HCT116 (cell line): ENCODE measurements at regions not wholly inside any gene's neighbourhood (a gene's known extent, or its start where the extent isn't known, plus 50 kb on each side); places are given as distances from the start of the nearest gene placed in this dataset.

Experiments
- ATAC-seq: fragments of 200-7000 bp; cut with Tn5 transposase; 2 replicates; pipeline ENCODE4 v1.9.1; 2020; ENCODE audit warnings: mild to moderate bottlenecking, moderate library complexity
- BruUV-seq: library from RNA; stranded (reverse); fragments of 400-500 nt; replicated peaks from 2 replicates; lab custom pipeline; 2021; lab: Mats Ljungman, UMichigan
- CTCF ChIA-PET: fragments of 300-600 bp; sonication (Branson Sonifier 250); formaldehyde crosslinking; loops from one replicate; lab custom pipeline; 2021; ENCODE audit warnings: antibody characterized with exemption; lab: Charles Lee
- POLR2A ChIA-PET: fragments of 300-600, 350-600 bp; sonication (Branson Sonifier 250); formaldehyde crosslinking; loops from one replicate; lab custom pipeline; 2021; ENCODE audit warnings: antibody characterized with exemption; lab: Charles Lee
- RAD21 ChIA-PET, 2 experiments: fragments of 300-600 bp; sonication (Branson Sonifier 250); formaldehyde crosslinking; loops; one replicate each; lab custom pipeline; 2023; ENCODE audit warnings: low total read pairs in 2 of 2; ENCODE audit not compliant: uncharacterized antibody in 2 of 2, unreplicated experiment in 2 of 2, low non-redundant PET in 1 of 2; lab: Charles Lee
- DNase-seq: peaks from one replicate; pipeline ENCODE4 v3.0.0-alpha.2; 2010; ENCODE audit warnings: low read depth, low spot score
- H2AFZ ChIP-seq: fragments of 200-600 bp; shearing (Covaris generic), sonication (generic); 2 replicates; pipeline ENCODE4 v1.6.1; 2017; ENCODE audit warnings: low read depth, mixed run types, mixed read lengths, antibody characterized with exemption, low read length; ENCODE audit not compliant: poor library complexity, severe bottlenecking
- H3K27ac ChIP-seq: 2 replicates; pipeline ENCODE4 v1.5.1; 2012; ENCODE audit warnings: low read depth, low read length
- H3K27me3 ChIP-seq: fragments of 200-600 bp; sonication (generic); 2 replicates; pipeline ENCODE4 v1.6.1; 2016; ENCODE audit warnings: mixed run types, low read length, mixed read lengths; ENCODE audit not compliant: insufficient read depth
- H3K36me3 ChIP-seq, 2 experiments: fragments of 200-500 bp in 1 of 2; fragments of 200-600 bp in 1 of 2; sonication (Bioruptor generic) in 1 of 2; sonication (generic) in 1 of 2; 2 replicates each; pipeline versions ENCODE4 v1.5.1 to v1.6.1; 2014 to 2016; ENCODE audit warnings: low read length in 2 of 2, inconsistent platforms in 1 of 2, mixed read lengths in 1 of 2, mixed run types in 1 of 2; ENCODE audit not compliant: insufficient read depth in 2 of 2, control insufficient read depth in 1 of 2
- H3K4me1 ChIP-seq, 2 experiments: fragments of 200-600 bp in 1 of 2; sonication (generic) in 1 of 2; 2 replicates each; pipeline versions ENCODE4 v1.5.1 to v1.6.1; 2012 to 2017; ENCODE audit warnings: low read length in 2 of 2, inconsistent platforms in 1 of 2, mild to moderate bottlenecking in 1 of 2, mixed read lengths in 1 of 2, mixed run types in 1 of 2, moderate library complexity in 1 of 2; ENCODE audit not compliant: insufficient read depth in 2 of 2, control insufficient read depth in 1 of 2
- H3K4me2 ChIP-seq: fragments of 200-600 bp; sonication (generic); 2 replicates; pipeline ENCODE4 v1.6.1; 2017; ENCODE audit warnings: mixed run types, low read length, mixed read lengths
- H3K4me3 ChIP-seq, 2 experiments: fragments of 200-600 bp in 1 of 2; sonication (generic) in 1 of 2; replicated peaks in 1 of 2; 2 replicates each; pipeline ENCODE4 v1.5.1; 2011 to 2016; ENCODE audit warnings: low read length in 2 of 2, control low read depth in 1 of 2, low read depth in 1 of 2, mild to moderate bottlenecking in 1 of 2, mixed read lengths in 1 of 2, mixed run types in 1 of 2
- H3K79me2 ChIP-seq: fragments of 200-600 bp; sonication (generic); 2 replicates; pipeline ENCODE4 v1.6.1; 2017; ENCODE audit warnings: mild to moderate bottlenecking, mixed run types, low read length, moderate library complexity, mixed read lengths; ENCODE audit not compliant: insufficient read depth
- H3K9ac ChIP-seq: fragments of 200-600 bp; sonication (generic); 2 replicates; pipeline ENCODE4 v1.6.1; 2016; ENCODE audit warnings: low read length, mixed read lengths
- H3K9me2 ChIP-seq: fragments of 200-600 bp; sonication (generic), shearing (Covaris generic); 2 replicates; pipeline ENCODE4 v1.6.1; 2017; ENCODE audit warnings: mixed run types, mild to moderate bottlenecking, moderate library complexity; ENCODE audit not compliant: insufficient read depth
- H3K9me3 ChIP-seq, 2 experiments: fragments of 200-500 bp in 1 of 2; fragments of 200-600 bp in 1 of 2; sonication (Bioruptor generic) in 1 of 2; sonication (generic) in 1 of 2; 2 replicates each; pipeline ENCODE4 v1.6.1; 2014 to 2017; ENCODE audit warnings: low read length in 2 of 2, mixed read lengths in 2 of 2, inconsistent platforms in 1 of 2, low read depth in 1 of 2, mild to moderate bottlenecking in 1 of 2, mixed run types in 1 of 2, moderate library complexity in 1 of 2; ENCODE audit not compliant: control insufficient read depth in 1 of 2, insufficient read depth in 1 of 2
- H4K20me1 ChIP-seq: fragments of 200-600 bp; sonication (generic), shearing (Covaris generic); 2 replicates; pipeline ENCODE4 v1.6.1; 2017; ENCODE audit warnings: mixed run types, mild to moderate bottlenecking, moderate library complexity; ENCODE audit not compliant: insufficient read depth
- CBX3 ChIP-seq: IDR thresholded peaks from 2 replicates; pipeline ENCODE4 v1.6.1; 2012; ENCODE audit warnings: low read depth
- CEBPB ChIP-seq: IDR thresholded peaks from 2 replicates; pipeline ENCODE4 v1.6.1; 2012; ENCODE audit warnings: low read depth
- EGR1 ChIP-seq: IDR thresholded peaks from 2 replicates; pipeline ENCODE4 v1.6.1; 2012; ENCODE audit warnings: low read depth
- ELF1 ChIP-seq: IDR thresholded peaks from 2 replicates; pipeline ENCODE4 v1.6.1; 2012; ENCODE audit warnings: low read depth, borderline replicate concordance
- JUND ChIP-seq: IDR thresholded peaks from 2 replicates; pipeline ENCODE4 v1.6.1; 2012
- POLR2AphosphoS5 ChIP-seq: IDR thresholded peaks from 2 replicates; pipeline ENCODE4 v1.6.1; 2011; ENCODE audit warnings: mild to moderate bottlenecking, low read depth, low read length, moderate library complexity
- RAD21 ChIP-seq: IDR thresholded peaks from 2 replicates; pipeline ENCODE4 v1.6.1; 2012; ENCODE audit warnings: low read depth, mild to moderate bottlenecking
- YY1 ChIP-seq: IDR thresholded peaks from 2 replicates; pipeline ENCODE4 v1.6.1; 2011; ENCODE audit warnings: low read length, low read depth, moderate library complexity, mild to moderate bottlenecking; ENCODE audit not compliant: insufficient replicate concordance; ENCODE audit errors: extremely low read depth
- ZFX ChIP-seq: fragments of 450-650 bp; IDR thresholded peaks from 2 replicates; pipeline ENCODE4 v1.6.1; 2017
- ZNF274 ChIP-seq: fragments of 200-500 bp; sonication (Bioruptor generic); IDR thresholded peaks from 2 replicates; pipeline ENCODE4 v1.6.1; 2014; ENCODE audit warnings: mild to moderate bottlenecking, low read depth, low read length, inconsistent platforms
- intact Hi-C: fragments of 100-400 bp; cut with micrococcal nuclease; formaldehyde crosslinking; loops from 2 replicates; pipeline ENCODE4 v1.10.0; 2022
- TF ChIP-seq, protein P1 (sequence below): IDR thresholded peaks from 2 replicates; pipeline ENCODE4 v1.6.1; 2011; ENCODE audit warnings: mild to moderate bottlenecking, low read length, moderate library complexity; ENCODE audit not compliant: insufficient replicate concordance; ENCODE audit errors: extremely low read depth
- TF ChIP-seq, protein P2 (sequence below): IDR thresholded peaks from 2 replicates; pipeline ENCODE4 v1.6.1; 2012
- TF ChIP-seq, protein P3 (sequence below): IDR thresholded peaks from 2 replicates; pipeline ENCODE4 v1.6.1; 2012; ENCODE audit warnings: low read depth

DNA sequence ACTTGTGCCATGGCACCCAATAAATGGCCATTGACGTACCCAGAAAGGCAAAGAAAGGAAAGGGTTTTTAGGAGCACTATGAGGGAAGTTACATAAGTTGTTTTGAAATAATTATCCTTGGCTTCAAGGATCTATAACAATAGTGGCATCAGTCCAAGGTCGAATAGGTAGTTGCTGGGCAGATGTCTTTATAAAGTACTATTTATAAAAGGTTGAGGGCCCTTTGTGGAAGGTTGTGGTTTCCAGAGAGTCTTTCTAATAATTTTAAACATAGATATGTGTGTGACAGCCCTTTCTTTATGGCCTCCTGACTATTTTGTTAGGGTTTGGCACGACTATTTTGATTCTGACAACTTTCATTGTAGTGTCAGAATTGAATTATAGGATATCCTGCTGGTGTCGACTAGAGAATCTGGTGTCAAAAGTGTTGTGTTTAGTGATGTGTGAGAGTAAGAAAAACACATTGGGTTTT lies 260.5 kb downstream of the PYDC2 start:
- Histone ChIP-seq H4K20me1 (no peaks in the 10 kb centered on the region), H3K4me3 (no peak overlapping the region), H3K9ac (no peak overlapping the region), H3K27me3 (no peaks in the 10 kb centered on the region), H3K4me1 (peaks cover 0 to 6% of the 10 kb centered on the region in 2 experiments; a peak in 1 of 4 replicates), H3K27ac (no peak overlapping the region), H3K9me2 (no peaks in the 10 kb centered on the region), H3K9me3 (no peaks in the 10 kb centered on the region), H3K4me2 (no peak overlapping the region), H2AFZ (no peak overlapping the region), H3K36me3 (no peaks in the 10 kb centered on the region), H3K79me2 (no peaks in the 10 kb centered on the region)
- BruUV-seq: no TSS peak
- no peak for ATAC-seq
- POLR2A ChIA-PET: no interaction called here
- intact Hi-C loops: no loop called here
- TF ChIP-seq, protein P1, sequence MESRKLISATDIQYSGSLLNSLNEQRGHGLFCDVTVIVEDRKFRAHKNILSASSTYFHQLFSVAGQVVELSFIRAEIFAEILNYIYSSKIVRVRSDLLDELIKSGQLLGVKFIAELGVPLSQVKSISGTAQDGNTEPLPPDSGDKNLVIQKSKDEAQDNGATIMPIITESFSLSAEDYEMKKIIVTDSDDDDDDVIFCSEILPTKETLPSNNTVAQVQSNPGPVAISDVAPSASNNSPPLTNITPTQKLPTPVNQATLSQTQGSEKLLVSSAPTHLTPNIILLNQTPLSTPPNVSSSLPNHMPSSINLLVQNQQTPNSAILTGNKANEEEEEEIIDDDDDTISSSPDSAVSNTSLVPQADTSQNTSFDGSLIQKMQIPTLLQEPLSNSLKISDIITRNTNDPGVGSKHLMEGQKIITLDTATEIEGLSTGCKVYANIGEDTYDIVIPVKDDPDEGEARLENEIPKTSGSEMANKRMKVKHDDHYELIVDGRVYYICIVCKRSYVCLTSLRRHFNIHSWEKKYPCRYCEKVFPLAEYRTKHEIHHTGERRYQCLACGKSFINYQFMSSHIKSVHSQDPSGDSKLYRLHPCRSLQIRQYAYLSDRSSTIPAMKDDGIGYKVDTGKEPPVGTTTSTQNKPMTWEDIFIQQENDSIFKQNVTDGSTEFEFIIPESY: no peak
- no peak for TF ChIP-seq EGR1
- no peak for TF ChIP-seq RAD21
- no peak for TF ChIP-seq CEBPB
- no peak for TF ChIP-seq CBX3
- no peak for TF ChIP-seq ZFX
- TF ChIP-seq, protein P2, sequence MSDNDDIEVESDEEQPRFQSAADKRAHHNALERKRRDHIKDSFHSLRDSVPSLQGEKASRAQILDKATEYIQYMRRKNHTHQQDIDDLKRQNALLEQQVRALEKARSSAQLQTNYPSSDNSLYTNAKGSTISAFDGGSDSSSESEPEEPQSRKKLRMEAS: no peak
- TF ChIP-seq JUND: no peak
- TF ChIP-seq, protein P3, sequence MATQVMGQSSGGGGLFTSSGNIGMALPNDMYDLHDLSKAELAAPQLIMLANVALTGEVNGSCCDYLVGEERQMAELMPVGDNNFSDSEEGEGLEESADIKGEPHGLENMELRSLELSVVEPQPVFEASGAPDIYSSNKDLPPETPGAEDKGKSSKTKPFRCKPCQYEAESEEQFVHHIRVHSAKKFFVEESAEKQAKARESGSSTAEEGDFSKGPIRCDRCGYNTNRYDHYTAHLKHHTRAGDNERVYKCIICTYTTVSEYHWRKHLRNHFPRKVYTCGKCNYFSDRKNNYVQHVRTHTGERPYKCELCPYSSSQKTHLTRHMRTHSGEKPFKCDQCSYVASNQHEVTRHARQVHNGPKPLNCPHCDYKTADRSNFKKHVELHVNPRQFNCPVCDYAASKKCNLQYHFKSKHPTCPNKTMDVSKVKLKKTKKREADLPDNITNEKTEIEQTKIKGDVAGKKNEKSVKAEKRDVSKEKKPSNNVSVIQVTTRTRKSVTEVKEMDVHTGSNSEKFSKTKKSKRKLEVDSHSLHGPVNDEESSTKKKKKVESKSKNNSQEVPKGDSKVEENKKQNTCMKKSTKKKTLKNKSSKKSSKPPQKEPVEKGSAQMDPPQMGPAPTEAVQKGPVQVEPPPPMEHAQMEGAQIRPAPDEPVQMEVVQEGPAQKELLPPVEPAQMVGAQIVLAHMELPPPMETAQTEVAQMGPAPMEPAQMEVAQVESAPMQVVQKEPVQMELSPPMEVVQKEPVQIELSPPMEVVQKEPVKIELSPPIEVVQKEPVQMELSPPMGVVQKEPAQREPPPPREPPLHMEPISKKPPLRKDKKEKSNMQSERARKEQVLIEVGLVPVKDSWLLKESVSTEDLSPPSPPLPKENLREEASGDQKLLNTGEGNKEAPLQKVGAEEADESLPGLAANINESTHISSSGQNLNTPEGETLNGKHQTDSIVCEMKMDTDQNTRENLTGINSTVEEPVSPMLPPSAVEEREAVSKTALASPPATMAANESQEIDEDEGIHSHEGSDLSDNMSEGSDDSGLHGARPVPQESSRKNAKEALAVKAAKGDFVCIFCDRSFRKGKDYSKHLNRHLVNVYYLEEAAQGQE: no peak
- TF ChIP-seq ELF1: no peak
- TF ChIP-seq YY1: no peak
- TF ChIP-seq ZNF274: no peak
- no peak for TF ChIP-seq POLR2AphosphoS5
- CTCF ChIA-PET: no interaction called here
- no peak for DNase-seq
- RAD21 ChIA-PET: no interaction called here
